ENCODE measurements at regions not wholly inside any gene's neighbourhood (a gene's known extent, or its start where the extent isn't known, plus 50 kb on each side); places are given as distances from the start of the nearest gene placed in this dataset.

- DNase-seq (ENCODE audit: low read depth), result no peak
These were observed 829.1 kb upstream of the MIR17HG start for GRCh38 chr13:90518417-90518816.

DNA sequence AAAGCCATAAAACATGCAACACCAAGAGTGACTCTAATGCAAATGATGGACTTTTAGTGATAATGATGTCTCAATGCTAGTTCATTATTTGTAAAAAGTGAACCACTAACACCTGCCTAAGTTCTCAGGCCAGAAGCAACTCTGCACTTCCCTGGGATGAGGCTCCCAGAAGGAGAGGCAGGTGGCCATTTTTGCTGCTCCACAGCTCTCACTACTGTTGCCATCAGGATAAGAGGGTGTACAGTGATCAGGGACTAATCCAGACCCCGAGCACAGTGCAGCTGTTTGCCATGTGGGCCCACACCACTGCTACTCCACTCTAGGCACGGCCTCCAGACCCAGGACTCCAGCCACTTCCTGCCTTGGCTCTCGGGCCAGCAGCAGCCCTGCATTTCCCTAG lies 828.3 kb upstream of the MIR17HG start:
- no peak for DNase-seq (ENCODE audit: low read depth)

- DNase-seq (ENCODE audit: low read depth), result no peak
These were observed 820.8 kb upstream of the MIR17HG start for GRCh38 chr13:90526711-90527110.

DNA sequence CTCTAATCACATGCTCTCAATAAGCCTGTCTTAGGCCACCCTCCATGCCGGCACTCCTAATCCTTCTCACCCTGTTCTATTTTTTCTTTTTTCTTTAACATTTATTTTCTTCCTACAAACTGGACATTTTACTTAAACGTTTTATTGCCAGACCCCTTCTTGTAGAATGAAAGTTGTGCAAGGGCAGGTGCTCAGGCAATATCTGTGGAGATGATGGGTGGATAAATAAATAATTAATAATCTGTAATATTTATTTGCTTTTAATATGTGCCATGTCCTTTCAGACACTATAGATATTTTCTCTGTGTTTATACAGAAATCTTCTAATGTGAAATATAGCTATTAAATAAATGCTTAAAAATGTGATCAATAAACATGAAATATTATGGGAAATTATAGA lies 815.7 kb upstream of the MIR17HG start:
- no peak for DNase-seq (ENCODE audit: low read depth)

- no peak for DNase-seq (ENCODE audit: low read depth)
These were observed 814.5 kb upstream of the MIR17HG start for GRCh38 chr13:90532861-90533492.

GRCh38 chr13:90533866-90534265 lies 813.6 kb upstream of the MIR17HG start:
- no peak for DNase-seq (ENCODE audit: low read depth)

DNA sequence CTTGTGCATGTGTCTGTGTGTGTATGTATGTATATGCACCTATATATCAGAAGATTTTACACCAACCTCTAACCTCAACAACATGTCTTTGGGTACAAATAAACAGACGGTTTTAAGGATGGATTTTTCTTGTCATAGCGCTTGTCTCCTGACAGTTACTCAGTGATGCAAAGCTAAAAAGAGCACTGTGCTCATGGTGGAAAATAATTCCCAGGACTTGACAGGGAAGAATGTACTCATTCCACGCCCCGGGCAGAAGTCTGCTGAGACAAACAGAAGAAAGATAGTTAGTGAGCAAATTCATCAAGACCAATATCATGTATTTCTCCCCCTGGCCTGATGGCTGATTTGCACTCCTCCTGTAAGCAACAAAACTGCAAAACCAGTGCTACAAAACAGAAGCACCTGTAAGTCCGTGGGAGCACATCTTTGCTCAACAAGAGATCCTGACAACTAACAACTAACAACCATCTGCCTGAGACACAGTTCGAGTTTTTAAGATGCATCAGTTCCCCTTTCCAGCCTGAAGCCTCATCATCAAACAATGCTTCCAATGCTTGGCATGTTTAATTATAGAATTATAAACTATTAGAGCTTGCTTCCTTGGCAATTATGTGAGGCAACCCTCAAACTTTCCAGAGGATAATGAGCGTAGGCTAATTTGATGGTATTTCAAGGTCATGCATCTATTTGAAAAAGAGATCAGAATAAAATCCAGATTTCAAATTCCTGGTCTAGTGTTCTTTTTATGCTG lies 812.7 kb upstream of the MIR17HG start:
- DNase-seq (ENCODE audit: low read depth), result no peak

GRCh38 chr13:90535421-90535820 lies 812.1 kb upstream of the MIR17HG start:
- no peak for DNase-seq (ENCODE audit: low read depth)

GRCh38 chr13:90538063-90538462 lies 809.4 kb upstream of the MIR17HG start:
- no peak for DNase-seq (ENCODE audit: low read depth)

GRCh38 chr13:90541346-90541745 lies 806.1 kb upstream of the MIR17HG start:
- no peak for DNase-seq (ENCODE audit: low read depth)

DNA sequence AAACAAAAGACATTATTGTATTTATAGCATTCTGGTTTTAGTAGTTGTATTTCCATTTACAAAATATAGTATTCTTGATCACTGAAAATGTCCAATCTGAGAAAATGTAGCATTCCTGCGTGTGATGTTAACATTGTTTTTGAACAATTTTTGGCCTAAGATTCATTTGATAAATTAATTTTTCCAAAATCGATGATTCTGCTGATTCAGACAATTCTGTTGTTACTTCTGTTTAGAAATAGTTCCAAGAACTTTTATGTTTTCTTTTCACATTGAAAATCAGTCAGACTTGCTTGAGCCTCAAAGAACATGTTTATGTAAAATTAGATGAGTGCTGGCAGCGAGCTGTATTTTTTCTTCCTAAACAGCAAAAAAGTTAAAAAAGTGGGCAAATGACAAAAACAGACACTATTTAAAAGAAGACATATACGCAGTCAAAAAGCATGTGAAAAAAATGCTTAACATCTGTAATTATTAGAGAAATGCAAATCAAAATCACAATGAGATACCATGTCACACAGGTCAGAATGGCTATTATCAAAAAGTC lies 804.5 kb upstream of the MIR17HG start:
- DNase-seq (ENCODE audit: low read depth), result no peak

- no peak for DNase-seq (ENCODE audit: low read depth)
These were observed 802.2 kb upstream of the MIR17HG start for GRCh38 chr13:90545070-90545840.

- no peak for DNase-seq (ENCODE audit: low read depth)
These were observed 800.2 kb upstream of the MIR17HG start for GRCh38 chr13:90547272-90547790.

GRCh38 chr13:90551253-90551652 lies 796.2 kb upstream of the MIR17HG start:
- no peak for DNase-seq (ENCODE audit: low read depth)

- no peak for DNase-seq (ENCODE audit: low read depth)
These were observed 794.8 kb upstream of the MIR17HG start for GRCh38 chr13:90552702-90553101.

- DNase-seq (ENCODE audit: low read depth), result no peak
These were observed 794.3 kb upstream of the MIR17HG start for GRCh38 chr13:90553159-90553558.

GRCh38 chr13:90557626-90558025 lies 789.9 kb upstream of the MIR17HG start:
- DNase-seq (ENCODE audit: low read depth), result no peak

- no peak for DNase-seq (ENCODE audit: low read depth)
These were observed 785.0 kb upstream of the MIR17HG start for GRCh38 chr13:90562443-90562842.

DNA sequence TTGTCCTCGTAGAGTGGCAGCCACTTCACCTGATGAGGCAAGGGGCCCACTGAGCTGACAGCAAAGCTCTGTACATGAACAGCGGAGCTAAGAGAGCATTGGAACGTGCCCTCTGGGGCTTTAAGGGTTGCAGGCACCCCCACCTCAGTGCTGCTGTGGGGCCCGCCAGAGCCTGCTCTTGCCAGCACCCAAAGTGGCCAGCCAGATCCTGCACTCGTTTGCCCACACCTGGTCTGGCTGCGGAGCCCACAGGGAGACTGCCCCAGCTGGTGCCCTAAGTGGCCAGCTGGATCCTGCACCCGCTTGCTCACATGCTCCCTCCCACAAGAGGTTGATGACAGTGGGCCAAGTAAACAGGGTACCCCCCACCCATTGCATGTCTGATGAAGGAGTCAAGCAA lies 783.4 kb upstream of the MIR17HG start:
- no peak for DNase-seq (ENCODE audit: low read depth)

DNA sequence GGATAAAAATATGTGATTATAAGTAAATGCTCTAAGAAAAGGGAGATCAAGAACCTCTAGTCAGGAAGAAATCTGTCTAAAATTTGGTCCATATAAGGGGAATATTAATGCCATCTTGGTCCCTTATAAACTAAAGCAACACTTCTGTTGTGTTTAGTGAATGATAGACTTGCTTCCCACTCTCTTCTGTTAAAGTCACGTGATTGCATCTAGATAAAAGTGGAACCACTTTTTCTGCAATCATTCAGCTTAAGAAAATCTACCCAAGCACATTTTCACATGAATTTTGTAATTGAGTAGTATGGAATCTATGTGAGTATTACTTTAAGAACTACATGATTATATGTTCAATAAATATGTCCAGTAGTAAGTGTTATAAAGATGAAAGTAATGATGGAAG lies 782.9 kb upstream of the MIR17HG start:
- no peak for DNase-seq (ENCODE audit: low read depth)

DNA sequence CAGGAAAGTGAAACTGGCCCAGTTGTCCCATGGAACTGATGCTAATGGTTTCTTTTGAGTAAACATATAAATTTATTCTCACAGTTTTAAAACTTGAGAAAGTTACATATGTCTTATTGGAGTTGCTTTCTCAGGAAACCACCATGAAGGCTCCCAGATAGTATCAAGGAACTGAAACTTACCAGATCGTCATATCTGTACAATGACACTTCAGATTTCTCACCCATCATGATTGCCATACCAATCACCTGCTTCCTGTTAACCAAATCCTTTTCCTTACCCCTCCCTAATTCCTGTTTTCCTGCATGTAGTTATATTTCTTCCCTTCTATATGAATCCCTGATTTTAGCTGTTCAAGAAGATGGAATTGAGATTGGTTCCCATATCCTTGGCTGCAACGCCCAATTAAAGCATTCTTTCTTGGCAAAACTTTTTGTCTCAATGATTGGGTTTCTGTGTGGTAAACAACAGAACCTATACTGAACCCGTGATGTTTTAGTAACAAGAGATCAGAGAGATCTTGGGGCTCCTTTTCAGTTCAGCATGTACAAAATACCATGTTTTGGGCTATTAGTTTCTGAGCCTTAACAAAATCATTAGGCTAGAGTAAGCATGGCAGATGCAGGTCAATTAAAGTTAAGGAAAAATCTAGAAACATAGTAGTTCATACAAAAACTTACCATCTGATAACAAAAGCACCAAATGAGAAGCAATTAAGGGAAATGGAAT lies 781.3 kb upstream of the MIR17HG start:
- DNase-seq (ENCODE audit: low read depth), result no peak

DNA sequence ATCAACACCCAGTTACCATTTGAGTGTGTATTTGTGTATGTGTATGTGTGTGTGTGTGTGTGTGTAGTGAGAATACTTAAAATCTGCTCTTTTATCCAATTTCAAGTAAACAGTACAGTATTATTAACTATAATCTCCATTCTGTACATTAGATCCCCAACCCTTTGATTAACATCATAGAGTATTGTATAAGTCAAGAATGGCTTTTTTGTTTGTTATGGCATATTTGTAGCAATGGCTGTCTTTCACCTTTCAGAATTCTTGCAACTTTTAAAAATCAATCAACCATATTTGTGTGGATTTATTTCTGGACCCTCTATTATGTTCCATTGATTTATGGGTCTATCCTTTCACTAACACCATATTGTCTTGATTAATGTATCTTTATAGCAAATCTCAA lies 779.3 kb upstream of the MIR17HG start:
- DNase-seq (ENCODE audit: low read depth), result no peak

All from forelimb muscle (tissue), 1 donor.